HG03342 (cell line): ENCODE measurements at regions not wholly inside any gene's neighbourhood (a gene's known extent, or its start where the extent isn't known, plus 50 kb on each side); places are given as distances from the start of the nearest gene placed in this dataset.

Experiments used
- ATAC-seq: cut with Tn5 transposase; IDR thresholded peaks from one replicate; pipeline ENCODE4 v1.9.1; 2021; ENCODE audit warnings: mild to moderate bottlenecking, moderate library complexity; ENCODE audit not compliant: unreplicated experiment

DNA sequence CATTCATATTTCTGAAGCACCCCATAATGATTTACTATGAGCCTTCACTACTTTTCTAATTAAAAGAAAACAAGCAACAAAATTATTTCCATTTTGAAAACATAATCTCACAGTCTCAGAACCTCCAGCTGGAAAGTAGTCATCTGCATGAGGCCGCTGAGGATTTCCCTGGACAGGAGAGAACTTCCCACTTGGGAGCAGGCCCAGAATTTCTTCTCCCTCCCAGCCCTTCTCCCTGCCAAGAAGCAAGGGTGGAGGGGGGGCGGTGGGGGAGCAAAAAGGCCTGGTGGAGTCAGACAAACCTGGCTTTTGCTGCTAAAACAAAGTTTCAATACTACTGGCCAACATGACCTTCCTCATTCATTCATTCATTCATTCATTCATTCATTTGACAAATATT lies 167.3 kb downstream of the PJA1 start:
- no peak for ATAC-seq

DNA sequence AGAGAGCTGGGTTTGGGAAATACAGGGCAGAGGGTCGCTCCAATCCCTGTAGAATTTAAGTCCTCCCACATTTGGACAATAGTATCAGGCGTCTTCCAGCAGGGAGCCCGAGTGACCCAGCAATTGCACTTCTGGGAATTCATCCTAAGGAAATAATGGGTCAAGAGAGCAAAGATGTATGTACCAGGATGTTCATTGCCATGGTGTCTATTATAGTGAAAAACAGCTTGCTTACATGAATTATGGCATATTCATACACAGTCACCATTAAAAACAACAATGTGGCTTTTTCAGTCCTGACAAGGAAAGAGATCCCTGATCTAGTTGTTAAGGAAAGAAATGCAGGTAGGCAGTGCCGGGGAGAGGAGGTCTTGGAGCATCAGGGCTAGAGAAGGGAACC lies 167.7 kb downstream of the PJA1 start:
- ATAC-seq = no peak

DNA sequence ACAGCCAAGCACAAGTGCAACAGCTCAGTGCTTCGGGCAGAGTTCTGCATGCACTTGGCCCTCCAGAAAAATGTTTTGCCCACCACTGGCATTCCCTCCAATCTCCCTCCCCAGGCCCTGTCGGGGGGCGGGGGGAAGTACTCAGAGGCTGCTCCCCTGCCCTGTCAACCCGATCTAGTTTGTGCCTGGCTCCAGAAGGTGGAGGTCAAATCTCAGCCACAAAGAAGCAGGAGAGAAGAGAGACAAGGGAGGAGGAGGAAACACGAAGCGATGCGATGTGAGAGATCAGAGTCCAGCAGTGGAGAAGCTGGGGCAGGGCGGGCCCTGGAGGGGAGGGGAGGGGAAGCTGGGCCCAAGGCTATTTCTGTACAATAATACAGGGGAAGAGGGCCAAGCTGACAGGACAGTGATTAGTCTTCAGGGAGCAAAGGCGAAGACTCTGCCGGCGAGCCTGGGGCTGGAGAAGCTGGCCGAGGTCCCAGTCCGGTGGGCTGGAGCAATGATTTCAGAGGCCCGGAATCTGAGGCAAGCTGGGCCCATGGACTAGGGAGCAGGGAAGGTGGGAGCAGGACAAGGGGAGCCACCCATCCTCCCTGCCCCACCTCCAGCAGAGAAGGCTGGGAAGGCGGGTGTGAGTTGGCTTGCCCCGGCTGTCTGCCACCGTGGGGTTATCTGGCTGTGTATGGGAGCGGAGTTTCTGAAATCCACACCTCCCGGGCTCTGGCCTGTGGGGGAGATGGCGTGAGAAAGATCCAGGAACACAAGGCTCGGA lies 167.1 kb downstream of the EFNB1 start:
- ATAC-seq = no peak

DNA sequence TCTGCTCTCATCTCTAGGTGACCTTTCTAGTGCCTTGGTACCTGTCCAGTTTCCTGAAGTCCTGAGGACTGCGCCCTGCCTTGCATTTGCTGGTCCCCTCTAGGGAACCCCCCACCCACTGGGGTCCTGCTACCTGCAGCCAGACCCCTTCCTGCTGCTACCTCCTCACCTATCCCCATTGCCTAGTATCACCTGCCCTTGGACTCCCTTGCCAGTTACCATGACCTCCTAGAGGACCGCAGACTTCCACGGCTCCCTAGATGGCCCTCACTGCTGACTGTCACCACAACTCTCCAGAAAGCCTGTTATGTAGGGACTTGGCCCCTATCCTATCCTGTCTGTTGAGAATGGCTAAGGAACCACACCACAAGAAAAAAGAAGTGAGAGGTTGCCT lies 166.6 kb downstream of the EFNB1 start:
- no peak for ATAC-seq

DNA sequence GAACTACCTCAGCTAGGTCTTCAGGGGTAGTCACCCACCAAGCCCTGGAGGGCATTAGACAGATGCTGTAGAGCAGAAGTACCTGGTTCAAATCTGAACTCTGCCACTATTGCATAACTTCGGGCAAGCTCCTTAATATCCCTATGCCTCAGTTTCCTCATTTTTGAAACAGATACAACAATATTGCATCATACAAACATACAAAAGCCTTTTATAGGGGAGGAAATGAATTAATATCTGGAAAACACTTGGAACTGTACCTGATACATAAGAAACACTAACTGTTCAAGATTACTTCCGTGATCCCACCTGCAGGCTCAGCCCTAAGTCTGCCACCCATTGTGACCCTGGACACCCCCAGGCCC lies 166.1 kb downstream of the EFNB1 start:
- no peak for ATAC-seq

DNA sequence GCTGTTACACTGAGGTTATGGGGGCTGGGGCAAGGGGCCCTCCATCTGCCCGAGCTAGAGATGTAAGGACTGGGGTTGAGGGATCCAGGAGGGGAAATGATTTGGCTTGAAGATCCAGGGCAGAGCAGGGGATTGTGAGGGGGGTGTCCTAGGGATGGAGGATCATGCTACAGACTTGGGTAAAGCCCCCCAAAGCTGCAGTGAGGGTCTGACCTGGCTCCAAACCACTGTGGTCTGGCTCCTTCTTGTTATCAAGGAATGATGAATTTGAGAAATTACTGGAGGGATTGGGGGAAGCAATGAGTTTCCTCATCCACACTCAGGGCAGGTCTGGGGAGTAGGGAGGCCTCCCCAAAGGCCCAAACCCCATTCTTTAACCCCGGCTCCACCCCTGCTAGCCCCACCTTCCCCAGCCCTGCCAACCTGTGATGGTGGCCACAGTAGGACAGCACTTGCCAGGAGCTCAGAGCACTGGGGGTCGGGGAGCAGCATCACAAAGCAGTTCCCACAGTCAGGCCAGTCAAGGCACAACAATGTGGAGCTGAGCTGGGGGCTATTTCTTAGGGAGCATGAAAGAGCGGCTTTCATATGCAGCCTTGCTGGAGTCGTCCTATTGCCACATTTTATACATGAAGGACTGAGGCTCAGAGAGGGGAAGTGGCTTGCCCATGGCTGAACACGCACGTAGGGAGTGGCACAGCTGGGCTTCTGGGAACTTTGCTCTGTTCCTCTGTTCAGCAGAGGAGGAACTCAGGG lies 165.5 kb downstream of the EFNB1 start:
- ATAC-seq = no peak

DNA sequence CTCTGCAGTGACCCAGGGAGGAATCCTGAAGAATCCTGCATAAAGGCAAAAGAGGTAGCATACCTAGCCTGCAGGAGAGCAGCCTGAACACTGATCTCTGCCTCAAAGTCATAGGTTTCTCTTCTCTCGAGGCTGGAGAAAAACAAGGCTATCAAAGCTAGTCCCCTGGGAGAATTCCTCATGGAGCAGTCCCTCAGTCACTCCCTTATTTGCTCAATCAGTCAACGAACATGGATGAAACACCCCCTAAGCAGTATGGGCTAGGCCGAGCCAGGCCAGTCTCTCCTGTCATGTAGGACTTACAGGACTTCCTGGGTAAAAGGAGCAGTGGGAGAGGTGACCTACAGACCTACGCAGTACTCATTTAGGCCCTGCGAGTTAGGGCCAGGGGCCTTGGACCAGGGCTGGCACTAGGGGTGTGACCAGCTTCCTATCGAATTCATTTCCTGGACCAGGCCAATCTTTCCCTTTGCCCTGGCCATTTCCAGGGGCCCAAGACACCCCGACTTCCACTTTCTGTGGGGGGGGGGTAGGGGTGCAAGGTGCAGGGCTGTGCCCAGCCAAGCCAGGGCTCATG lies 164.1 kb downstream of the EFNB1 start:
- no peak for ATAC-seq

DNA sequence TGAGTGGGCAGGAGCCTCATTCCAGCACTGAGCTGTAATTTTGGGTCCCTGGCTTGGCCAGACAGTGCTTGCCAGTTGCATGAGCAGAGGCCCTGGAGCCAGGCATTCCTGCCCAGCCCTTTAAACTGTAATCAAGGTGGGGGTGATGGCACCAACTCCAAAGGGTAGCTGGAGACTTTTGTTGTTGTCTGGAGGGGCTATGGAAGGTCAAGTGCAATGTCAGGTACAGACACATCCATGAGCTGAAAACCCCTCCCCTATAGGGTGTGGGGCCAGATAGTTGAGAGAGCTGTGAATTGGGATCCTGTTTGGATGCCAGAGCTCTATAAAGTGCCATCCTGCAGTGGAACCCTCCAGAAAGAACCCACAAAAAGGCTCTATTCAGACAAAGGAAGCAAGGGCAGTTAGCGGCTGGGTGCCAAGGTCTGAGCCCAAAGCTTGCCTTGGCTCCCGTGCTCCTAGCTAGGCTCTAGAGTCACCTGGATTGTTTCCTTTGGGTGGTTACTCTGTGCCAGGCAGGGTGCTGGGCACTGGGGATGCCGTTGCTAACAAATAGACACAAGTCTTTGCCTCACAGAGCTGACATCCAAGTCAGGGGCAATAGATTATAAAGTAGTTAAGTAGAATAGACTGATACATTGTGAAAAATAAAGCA lies 163.0 kb downstream of the EFNB1 start:
- ATAC-seq = no peak

DNA sequence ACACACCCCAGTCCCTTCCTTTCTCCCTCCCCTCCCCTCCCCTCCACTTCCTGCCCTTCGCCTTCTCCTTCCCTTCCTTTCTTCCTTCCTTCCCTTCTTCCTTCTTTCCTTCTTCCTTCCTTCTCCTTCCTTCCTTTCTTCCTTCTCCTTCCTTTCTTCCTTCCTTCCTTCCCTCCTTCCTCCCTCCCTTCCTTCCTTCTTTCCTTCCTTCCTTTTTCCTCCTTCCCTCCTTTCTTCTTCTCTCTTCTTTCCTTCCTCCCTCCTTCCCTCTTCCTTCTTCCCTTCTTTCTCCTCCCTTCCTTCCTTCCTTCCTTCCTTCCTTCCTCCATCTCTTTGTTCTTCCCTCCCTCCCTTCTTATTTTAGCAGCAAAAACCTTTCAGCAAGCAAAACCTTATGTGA lies 162.1 kb downstream of the EFNB1 start:
- no peak for ATAC-seq

DNA sequence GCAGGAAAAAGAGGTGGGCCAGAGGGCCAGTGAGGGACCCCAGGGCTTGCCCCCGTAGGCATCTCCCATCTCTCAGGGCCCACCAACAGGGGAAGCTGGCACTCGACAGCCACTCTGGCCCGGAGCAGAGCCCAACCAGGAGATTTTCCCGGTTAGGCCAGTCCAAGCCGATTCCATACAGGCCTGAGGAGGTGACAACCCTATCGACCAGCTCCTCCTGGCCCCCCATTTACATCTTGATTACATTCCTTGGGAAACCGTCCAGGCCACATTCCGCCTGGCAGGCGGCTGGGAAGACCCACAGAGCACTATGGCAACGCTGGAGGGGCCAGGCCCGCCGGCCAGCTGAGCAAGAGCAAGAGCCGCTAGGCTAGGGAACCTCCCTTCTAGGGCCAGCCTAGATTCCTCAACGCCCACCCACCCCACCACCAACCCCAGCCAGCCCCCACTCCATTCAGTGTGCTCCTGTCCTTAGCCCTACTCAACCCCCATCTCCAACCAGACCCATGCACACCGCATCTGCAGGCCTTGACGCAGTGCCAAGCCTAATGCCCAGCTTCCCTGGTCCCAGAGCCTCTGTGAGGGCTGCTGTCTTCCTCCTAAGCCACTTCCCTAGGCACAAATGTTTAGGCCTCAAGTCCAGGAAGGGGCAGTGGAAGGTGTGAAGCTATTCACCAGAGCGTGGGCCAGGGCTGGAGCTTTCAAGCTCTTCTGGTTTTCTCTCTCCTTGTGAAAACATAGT lies 161.2 kb downstream of the EFNB1 start:
- no peak for ATAC-seq

DNA sequence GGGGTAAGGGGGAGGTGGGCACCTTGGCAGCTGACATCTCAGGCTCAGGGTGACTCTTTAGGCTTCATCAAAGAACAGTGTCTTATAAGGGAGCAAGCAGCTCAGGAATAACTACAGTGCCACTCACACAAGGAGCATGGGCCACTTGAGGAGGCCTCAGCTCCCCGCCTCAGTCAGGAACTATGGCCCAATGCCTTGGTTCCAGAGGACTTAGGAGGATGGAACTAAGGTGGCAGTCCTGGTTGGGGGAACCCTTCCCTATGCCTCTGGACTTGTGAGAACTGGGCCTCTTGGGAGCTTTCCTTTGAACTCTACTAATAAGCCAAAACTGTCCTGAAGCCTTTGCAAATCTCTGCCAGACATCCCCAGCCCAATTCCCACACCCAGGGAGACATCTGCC lies 160.6 kb downstream of the EFNB1 start:
- no peak for ATAC-seq

DNA sequence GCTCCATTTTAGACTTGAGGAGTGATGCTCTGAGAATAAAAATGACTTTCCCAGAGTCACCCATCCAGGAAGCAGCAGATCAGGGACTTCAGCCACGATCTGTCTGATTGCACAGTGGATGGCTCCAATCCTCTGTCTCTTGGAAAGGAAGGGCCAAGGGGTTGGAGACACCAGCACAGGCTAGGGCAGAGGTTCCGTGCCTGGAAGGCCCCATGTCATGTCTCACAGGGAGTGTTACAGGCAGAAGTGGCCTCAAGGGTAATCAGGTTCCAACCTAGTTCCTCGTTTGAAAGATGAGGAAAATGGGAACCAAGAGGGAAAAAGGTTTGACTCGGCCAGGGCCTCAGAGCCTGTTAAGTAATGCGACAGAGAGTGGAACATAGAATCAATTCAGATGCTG lies 160.0 kb downstream of the EFNB1 start:
- ATAC-seq = no peak

DNA sequence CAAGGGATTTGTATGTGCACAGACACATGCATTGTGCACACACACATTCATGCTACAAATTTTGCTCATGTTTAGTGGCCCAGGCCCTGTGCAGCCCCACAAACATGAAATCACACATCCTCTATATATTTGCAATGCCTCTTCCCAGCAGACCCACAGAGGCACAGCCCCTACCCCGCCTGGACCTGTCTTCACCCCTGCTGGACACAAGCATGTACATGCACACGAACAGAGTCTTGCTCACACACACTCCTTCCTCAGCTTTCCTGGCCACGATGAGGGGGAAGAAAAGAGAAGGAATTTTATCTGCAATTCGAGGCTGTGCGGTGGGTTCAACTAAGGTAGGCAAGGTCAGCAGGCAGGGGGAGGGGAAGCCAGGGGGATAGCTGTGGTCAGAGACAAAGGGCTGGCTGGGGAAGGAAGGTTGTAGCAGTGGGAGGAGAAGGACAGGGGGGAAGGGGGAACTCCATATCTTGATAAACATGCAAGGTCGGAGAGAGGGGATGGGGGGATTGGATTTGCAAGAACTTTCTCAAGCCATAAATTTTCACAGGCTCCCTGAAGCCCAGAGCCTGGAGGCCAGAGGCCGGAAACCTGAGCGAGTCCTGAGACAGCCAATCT lies 156.4 kb downstream of the EFNB1 start:
- no peak for ATAC-seq

DNA sequence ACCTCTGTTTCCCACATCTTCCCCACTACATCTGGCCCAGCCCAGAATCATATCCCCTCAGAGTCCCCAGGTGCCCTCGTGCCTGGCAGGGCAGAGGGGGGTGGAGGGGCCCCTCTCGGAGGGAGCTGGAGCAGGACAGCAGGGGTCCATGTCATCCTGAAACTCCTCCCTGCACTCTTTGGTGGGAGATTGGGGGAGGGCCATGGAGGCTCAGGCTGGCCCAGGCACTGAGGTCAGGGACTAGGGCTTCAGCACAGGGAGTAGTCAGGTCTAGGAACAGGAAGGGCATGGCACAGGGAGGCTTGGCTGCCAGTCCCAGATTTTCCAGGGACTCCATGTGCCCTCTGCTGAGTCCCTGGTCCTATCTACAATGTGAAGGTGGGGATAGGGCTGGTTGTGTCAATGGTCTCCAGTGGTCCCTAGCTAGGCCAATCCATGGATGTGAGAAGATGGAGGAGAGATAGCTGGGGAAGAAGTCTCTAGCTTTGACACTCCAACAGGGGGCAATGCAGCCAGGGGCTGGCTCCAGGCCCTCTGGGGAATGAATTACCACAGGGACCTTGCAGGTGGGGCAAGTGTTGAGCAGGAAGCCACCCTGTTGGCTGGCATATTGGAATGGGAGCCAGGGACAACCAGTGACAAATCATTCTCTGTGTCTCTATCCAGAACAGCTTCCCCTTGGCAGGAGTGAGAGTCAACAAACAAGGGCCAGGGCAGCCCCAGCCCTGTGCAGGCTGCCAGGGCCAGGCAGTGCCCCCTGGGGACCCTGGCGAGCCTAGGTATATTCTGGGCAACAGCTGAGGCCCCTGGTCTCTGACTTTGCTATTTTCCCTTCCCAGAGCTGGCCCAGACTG lies 154.4 kb downstream of the EFNB1 start:
- ATAC-seq = no peak

DNA sequence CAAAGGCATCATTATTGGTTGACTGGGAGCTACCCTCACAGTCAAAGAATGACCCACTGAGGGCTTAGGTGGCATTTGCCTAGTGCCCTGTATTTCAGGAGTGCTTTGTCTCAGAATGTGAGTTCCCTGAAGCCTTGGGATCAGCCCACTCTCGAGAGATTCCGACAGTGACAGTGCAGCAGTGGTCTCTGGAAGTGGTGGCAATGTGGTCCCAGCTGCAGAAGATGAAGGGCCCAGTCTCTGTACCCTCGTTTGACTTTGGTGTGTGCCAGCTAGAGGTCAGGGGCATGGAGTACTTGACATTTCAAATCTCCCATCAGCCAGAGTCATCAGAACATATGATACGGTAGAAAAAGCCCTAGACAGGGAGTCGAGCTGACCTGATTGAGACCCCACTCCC lies 153.7 kb downstream of the EFNB1 start:
- no peak for ATAC-seq

DNA sequence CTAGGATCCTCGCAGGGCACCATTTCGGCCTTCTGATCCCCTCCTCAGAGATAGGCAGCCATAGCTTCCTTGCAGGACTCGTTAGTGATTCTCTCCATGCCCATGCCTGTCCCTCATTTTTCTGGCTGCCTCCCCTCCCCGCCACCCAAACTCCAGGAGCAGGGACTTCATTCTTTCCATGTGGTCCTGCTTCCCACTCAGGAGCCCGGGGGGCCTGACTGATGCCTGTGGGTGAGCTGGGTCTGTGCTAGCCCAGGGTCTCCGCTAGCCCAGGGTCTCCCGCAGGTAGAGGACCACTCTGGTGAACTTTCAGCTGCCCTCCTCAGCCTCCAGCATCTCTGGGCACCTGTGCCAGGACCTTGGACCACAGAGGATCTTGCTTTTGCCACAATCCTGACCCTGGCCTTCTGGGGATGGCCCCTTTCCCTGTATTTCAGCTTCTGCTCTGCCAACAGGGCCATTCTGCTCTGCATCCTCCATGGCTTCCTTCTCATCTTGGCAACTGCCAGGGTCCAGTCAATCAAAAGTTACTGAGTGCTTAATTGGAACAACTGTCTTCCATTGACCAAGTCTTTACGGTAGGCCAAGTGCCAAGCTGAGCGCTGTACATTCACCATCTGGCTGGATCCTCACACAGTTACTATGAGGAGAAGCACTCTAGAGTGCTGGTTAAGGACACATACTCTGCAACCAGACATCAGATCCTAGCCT lies 152.2 kb downstream of the EFNB1 start:
- no peak for ATAC-seq

DNA sequence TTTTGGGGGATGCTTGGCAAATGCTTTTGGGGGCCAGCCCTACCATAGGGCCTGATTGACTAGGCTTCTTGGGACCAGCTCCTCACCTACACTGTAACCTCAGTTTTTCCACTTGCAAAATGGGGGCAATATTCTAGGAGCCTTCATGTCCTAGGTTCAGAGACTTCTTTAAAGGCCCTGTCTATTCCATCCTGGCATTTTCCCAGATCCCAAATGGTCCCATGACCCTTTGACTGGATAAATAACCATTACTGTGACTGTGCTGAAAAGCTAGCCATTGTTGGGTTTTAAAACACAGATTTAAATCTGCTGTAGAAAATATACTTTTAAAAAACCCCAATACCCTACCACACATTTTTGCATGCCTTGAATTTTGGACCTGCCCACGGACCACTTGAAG lies 149.8 kb downstream of the EFNB1 start:
- ATAC-seq = no peak

DNA sequence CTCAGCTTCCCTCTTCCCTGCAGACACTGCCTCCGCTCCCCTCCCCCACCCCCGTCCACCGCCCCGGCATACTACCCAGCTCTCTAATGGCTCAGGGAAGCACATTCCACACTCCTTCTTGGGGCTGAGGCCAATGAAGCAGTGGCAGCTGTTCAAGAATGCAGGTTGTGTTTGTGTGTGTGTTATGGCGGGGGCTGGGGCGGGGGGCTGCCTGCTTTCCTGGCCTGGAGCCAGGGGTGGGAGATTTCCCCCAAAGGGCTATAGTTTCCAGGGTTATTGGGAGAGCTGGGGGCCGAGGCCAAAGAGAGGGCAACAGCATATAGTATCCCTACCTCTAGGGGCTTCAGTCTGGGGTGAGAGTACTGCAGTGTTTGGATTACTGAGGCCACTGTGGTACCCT lies 149.4 kb downstream of the EFNB1 start:
- ATAC-seq = no peak

DNA sequence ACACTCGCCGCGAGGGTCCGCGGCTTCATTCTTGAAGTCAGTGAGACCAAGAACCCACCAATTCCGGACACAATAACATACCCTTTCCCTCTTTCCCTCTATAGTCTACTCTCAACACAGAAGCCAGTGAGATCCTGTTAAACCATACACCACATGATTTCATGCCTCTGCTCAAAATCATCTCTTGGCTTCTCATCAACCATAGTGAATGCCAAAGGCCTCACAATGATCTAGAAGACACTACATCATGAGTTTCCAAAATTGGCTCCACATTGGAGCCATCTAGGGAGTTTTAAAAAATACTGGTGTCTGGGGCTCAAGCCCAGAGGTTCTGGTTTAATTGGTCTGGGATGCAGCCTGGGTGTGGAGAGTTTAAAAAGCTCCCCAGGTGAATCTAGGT lies 124.5 kb downstream of the EFNB1 start:
- no peak for ATAC-seq
